ENCODE measurements at regions not wholly inside any gene's neighbourhood (a gene's known extent, or its start where the extent isn't known, plus 50 kb on each side); places are given as distances from the start of the nearest gene placed in this dataset.

- no peak for TF ChIP-seq CTCF (IDR thresholded peaks at IDR 0.05; ENCODE audit: low read depth, low read length)
- no peak for TF ChIP-seq EZH2phosphoT487 (IDR thresholded peaks at IDR 0.05; ENCODE audit: low read depth)
These were observed 179.3 kb upstream of the PZP start for GRCh38 chr12:9387450-9387849.
